ENCODE measurements at regions not wholly inside any gene's neighbourhood (a gene's known extent, or its start where the extent isn't known, plus 50 kb on each side); places are given as distances from the start of the nearest gene placed in this dataset.

DNA sequence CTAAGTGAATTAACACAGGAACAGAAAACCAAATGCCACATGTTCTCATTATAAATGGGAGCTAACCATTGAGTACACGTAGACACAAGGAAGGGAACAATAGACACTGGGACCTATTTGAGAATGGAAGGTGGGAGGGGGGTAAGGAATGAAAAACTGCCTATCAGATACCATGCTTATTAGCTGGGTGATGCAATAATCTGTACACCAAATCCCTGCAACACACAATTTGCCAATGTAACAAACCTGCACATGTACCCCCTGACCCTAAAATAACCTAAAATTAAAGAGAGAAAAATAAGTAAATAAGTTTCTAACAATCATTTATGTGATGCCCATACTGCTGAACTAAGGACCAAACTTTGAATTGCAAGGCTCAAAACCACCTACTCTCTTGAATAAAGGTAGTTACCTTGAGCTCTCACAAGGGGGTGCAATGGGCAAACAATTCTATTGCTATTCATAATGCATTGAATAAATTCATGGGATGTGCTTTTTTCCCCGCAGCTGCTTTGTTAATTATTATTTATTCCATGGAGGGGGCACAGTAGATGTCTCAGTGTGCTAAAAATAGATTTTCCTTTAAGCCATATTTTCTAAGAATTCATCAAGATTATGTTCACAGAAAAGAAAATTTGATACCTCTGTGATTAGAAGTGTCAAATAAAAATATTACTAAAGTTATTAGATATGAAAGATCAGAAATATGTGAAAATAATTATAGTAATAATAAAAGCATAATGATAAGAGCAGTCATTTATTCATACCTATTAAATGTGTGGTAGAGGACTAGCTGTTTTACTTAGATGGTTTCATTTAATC lies 76.2 kb upstream of the PTPN3 start:
- intact Hi-C loops (cut with micrococcal nuclease) = loop anchor here (5.0 to 10.0 kb wide), 3 partner anchors 81 to 308 kb away; no protein-coding TSS in a partner anchor
- no peaks in the 10 kb centered on the region for H3K27me3 ChIP-seq (ENCODE audit: low read depth)
- no peak for DNase-seq

DNA sequence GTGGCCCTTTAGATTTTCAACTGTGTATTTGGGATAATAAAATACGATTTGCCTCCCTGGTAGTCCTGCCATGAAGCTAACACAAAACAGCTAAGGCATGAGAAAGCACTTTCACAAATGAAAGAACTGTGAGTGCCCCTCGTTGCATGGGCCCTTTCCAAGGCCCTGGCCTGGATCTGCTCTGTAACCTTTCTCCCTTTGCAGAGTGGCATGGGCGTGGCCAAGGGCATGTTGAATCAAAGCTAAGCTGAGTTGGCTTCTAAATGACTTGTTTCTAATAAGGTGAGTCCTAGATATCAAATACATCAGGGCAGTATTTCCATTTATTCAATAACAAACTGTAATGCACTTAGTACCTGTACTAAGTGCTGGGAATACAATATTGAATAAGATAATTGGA lies 78.7 kb upstream of the PTPN3 start:
- no peak overlapping the region for H3K4me3 ChIP-seq
- no peaks in the 10 kb centered on the region for H3K27me3 ChIP-seq (ENCODE audit: low read depth)
- no peak overlapping the region for H3K27ac ChIP-seq (replicated peaks)
- H3K4me1 ChIP-seq = peaks cover 11% of the 10 kb centered on the region
- TF ChIP-seq, protein P1, sequence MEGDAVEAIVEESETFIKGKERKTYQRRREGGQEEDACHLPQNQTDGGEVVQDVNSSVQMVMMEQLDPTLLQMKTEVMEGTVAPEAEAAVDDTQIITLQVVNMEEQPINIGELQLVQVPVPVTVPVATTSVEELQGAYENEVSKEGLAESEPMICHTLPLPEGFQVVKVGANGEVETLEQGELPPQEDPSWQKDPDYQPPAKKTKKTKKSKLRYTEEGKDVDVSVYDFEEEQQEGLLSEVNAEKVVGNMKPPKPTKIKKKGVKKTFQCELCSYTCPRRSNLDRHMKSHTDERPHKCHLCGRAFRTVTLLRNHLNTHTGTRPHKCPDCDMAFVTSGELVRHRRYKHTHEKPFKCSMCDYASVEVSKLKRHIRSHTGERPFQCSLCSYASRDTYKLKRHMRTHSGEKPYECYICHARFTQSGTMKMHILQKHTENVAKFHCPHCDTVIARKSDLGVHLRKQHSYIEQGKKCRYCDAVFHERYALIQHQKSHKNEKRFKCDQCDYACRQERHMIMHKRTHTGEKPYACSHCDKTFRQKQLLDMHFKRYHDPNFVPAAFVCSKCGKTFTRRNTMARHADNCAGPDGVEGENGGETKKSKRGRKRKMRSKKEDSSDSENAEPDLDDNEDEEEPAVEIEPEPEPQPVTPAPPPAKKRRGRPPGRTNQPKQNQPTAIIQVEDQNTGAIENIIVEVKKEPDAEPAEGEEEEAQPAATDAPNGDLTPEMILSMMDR (IDR thresholded peaks at IDR 0.05; ENCODE audit: borderline replicate concordance) = no peak
- intact Hi-C loops (cut with micrococcal nuclease) = loop anchor here (10.0 kb wide), 1 partner anchor 78 kb away; no protein-coding TSS in a partner anchor
- DNase-seq = no peak
- no peaks in the 10 kb centered on the region for H3K9me3 ChIP-seq (replicated peaks)
- H3K36me3 ChIP-seq = no peaks in the 10 kb centered on the region

More for the DNA sequence above, 76.2 kb upstream of the PTPN3 start:
- peaks cover 7% of the 10 kb centered on the region for H3K9me3 ChIP-seq (replicated peaks)
- no peak overlapping the region for H3K27ac ChIP-seq (replicated peaks)
- peaks cover 4% of the 10 kb centered on the region for H3K4me1 ChIP-seq
- no peak overlapping the region for H3K4me3 ChIP-seq
- H3K36me3 ChIP-seq = no peaks in the 10 kb centered on the region
- TF ChIP-seq, protein P1 (IDR thresholded peaks at IDR 0.05; ENCODE audit: borderline replicate concordance) = peak; percentile 74

DNA sequence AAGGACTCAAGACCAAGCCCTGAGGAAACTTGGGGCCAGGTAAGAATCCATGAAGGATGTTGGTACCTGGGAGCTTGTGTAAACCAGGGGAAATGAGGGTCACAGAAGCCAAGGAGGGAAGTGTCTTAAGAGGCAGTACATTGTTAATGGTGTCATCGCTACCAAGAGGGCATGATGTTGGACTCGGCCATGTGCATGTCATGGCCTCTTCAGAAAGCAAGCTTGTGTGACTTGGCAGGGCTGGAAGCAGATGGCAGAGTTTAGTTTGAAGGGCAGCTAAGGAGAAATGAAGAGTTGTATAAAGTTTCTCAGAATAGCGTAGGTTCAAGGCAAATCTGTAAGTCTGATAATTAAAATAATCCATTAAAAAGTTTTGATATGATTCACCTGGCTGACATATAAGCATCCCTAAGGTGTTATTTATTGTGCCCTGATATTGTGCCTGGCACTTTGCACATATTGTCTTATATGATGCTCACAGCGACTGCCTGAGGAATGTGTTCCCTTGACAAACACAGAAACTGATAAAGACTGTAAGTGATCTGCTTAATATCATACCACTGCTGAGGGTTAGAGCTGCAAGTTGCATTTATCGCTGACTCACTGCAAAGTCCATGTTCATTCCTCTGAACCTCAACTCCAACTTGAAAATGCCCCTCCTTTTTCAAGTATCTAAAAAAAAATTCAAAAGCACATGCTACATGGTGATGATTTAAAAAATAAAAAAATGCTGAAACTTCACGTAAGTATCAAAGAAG lies 81.3 kb upstream of the PTPN3 start:
- intact Hi-C loops (cut with micrococcal nuclease) = loop anchor here (10.0 kb wide), 1 partner anchor 75 kb away; no protein-coding TSS in a partner anchor
- TF ChIP-seq, protein P1 (IDR thresholded peaks at IDR 0.05; ENCODE audit: borderline replicate concordance) = no peak
- DNase-seq = no peak
- H3K27ac ChIP-seq (replicated peaks) = peak overlapping the region; percentile 29
- H3K27me3 ChIP-seq (ENCODE audit: low read depth) = no peaks in the 10 kb centered on the region
- peaks cover 11% of the 10 kb centered on the region for H3K4me1 ChIP-seq
- no peaks in the 10 kb centered on the region for H3K36me3 ChIP-seq
- H3K4me3 ChIP-seq = no peak overlapping the region
- H3K9me3 ChIP-seq (replicated peaks) = peaks cover 8% of the 10 kb centered on the region

DNA sequence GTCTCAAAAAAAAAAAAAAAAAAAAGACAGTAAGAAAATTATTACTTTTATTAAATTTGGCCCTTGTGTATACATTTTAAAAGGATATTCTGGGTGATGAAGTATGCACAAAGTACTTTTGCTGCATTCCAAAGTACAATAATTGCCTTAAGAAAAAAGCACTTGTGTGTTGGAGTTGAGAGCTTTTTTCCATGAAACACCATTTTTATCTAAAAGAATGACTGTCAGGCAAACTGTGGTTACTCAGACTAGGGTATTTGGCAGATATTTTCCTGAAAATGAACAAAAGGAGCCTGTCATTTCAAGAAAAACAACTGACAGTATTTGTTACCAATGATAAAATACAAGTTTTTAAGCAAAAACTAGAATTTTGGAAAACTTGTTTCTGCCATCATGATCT lies 84.3 kb upstream of the PTPN3 start:
- Histone ChIP-seq H3K27ac (replicated peaks) (no peak overlapping the region), H3K27me3 (ENCODE audit: low read depth) (no peaks in the 10 kb centered on the region), H3K9me3 (replicated peaks) (peaks cover 8% of the 10 kb centered on the region), H3K4me1 (peaks cover 11% of the 10 kb centered on the region), H3K36me3 (no peaks in the 10 kb centered on the region), H3K4me3 (no peak overlapping the region)
- no peak for DNase-seq
- TF ChIP-seq, protein P1 (IDR thresholded peaks at IDR 0.05; ENCODE audit: borderline replicate concordance) = no peak
- intact Hi-C loops (cut with micrococcal nuclease) = no loop called here

DNA sequence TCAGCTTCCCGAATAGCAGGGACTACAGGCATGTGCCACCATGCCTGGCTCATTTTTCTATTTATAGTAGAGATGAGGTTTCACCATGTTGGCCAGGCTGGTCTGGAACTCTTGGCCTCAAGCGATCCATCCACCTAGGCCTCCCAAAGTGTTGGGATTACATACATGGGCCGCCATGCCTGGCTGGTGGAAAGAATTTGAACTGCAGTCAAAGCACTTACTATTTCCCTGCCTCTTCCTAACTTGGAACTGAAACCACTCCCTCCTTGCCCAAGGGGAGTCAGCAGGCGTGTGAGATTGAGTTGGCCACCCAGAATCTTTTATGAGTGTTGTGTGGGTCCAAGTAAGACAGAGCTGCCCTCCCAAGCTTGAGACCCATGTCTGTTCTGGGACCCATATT lies 86.1 kb upstream of the PTPN3 start:
- DNase-seq = no peak
- Histone ChIP-seq H3K27me3 (ENCODE audit: low read depth) (no peaks in the 10 kb centered on the region), H3K9me3 (replicated peaks) (peaks cover 10% of the 10 kb centered on the region), H3K4me3 (no peak overlapping the region), H3K36me3 (no peaks in the 10 kb centered on the region), H3K4me1 (peaks cover 21% of the 10 kb centered on the region), H3K27ac (replicated peaks) (no peak overlapping the region)
- TF ChIP-seq, protein P1 (IDR thresholded peaks at IDR 0.05; ENCODE audit: borderline replicate concordance) = no peak
- intact Hi-C loops (cut with micrococcal nuclease) = no loop called here
